WTC11 (cell line): ENCODE measurements at regions not wholly inside any gene's neighbourhood (a gene's known extent, or its start where the extent isn't known, plus 50 kb on each side); places are given as distances from the start of the nearest gene placed in this dataset.

Experiments used
- CREM ChIP-seq: sonication (generic); formaldehyde crosslinking; IDR thresholded peaks from 2 replicates; pipeline ENCODE4 v1.8.1; 2022; ENCODE audit warnings: mild to moderate bottlenecking, missing genetic modification reagents, moderate library complexity
- CTCF ChIP-seq: fragments of 200-600 bp; IDR thresholded peaks from 2 replicates; pipeline ENCODE4 v1.8.0; 2022; ENCODE audit warnings: antibody characterized with exemption
- ELF4 ChIP-seq: sonication (generic); formaldehyde crosslinking; IDR thresholded peaks from 2 replicates; pipeline ENCODE4 v1.8.1; 2022; ENCODE audit warnings: low read depth, mild to moderate bottlenecking, moderate library complexity, missing genetic modification reagents
- HMGXB4 ChIP-seq: sonication (generic); formaldehyde crosslinking; IDR thresholded peaks from 2 replicates; pipeline ENCODE4 v1.8.1; 2023; ENCODE audit warnings: mild to moderate bottlenecking, moderate library complexity, missing genetic modification reagents
- JUN ChIP-seq: sonication (generic); formaldehyde crosslinking; IDR thresholded peaks from 2 replicates; pipeline ENCODE4 v1.8.0; 2023; ENCODE audit warnings: mild to moderate bottlenecking, missing genetic modification reagents
- USF2 ChIP-seq: sonication (generic); formaldehyde crosslinking; IDR thresholded peaks from 2 replicates; pipeline ENCODE4 v1.8.1; 2023; ENCODE audit warnings: mild to moderate bottlenecking, missing genetic modification reagents, moderate library complexity
- ZNF232 ChIP-seq: sonication (generic); formaldehyde crosslinking; IDR thresholded peaks from 2 replicates; pipeline ENCODE4 v1.8.0; 2022; ENCODE audit warnings: mild to moderate bottlenecking, missing genetic modification reagents

DNA sequence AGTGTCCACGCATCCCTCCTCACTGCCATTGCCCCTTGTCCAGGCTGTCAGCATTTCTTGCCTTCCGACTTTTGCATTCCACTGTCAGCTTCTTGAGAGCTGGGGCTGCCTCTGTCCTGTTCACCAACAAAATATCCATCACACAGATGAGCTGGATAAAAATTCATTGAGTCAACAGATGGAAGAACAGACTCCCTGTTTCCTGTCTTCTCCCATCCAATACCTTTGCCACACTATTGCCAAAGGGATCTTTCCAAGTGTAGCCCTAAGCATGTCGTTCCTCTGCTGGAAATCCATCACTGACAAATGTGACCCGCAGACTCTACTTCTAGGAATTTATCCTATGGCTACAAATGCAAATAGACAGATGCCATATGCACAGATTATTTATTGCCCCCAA is 78.0 kb upstream of the PJA1 start:
- TF ChIP-seq CTCF: no peak
- no peak for TF ChIP-seq JUN
- no peak for TF ChIP-seq CREM (CRISPR knock-in tag)
- TF ChIP-seq ZNF232 (CRISPR knock-in tag): no peak
- TF ChIP-seq USF2 (CRISPR knock-in tag): no peak
- no peak for TF ChIP-seq HMGXB4 (CRISPR knock-in tag)
- no peak for TF ChIP-seq ELF4
